Esophagus muscularis mucosa (tissue), 4 donors: ENCODE measurements at regions not wholly inside any gene's neighbourhood (a gene's known extent, or its start where the extent isn't known, plus 50 kb on each side); places are given as distances from the start of the nearest gene placed in this dataset.

ENCODE experiments used
- CTCF ChIP-seq, 3 experiments: fragments of 200-600 bp in 2 of 3; fragments of 450-650 bp in 1 of 3; sonication (generic) in 2 of 3; IDR thresholded peaks; one replicate each; pipeline ENCODE4 v1.5.1; 2017 to 2019; ENCODE audit warnings: antibody characterized with exemption in 3 of 3, mild to moderate bottlenecking in 2 of 3, moderate library complexity in 1 of 3
- EP300 ChIP-seq: sonication (generic); formaldehyde crosslinking; IDR thresholded peaks from one replicate; pipeline ENCODE4 v1.6.1; 2017; ENCODE audit warnings: antibody characterized with exemption
- POLR2A ChIP-seq: fragments of 450-650 bp; IDR thresholded peaks from one replicate; pipeline ENCODE4 v1.6.1; 2017; ENCODE audit warnings: antibody characterized with exemption, moderate library complexity, mild to moderate bottlenecking, low read depth
- POLR2AphosphoS5 ChIP-seq, 2 donors: sonication (generic); formaldehyde crosslinking; IDR thresholded peaks; one replicate each; pipeline ENCODE4 v1.6.1; 2017; ENCODE audit warnings: antibody characterized with exemption in 2 of 2

- TF ChIP-seq CTCF (IDR thresholded peaks at IDR 0.05) = no peak
- no peak for TF ChIP-seq POLR2A
- no peak for TF ChIP-seq EP300
- no peak for TF ChIP-seq POLR2AphosphoS5 (IDR thresholded peaks at IDR 0.05)
Measured at GRCh38 chr6:92275150-92275549, 1144.2 kb downstream of the EPHA7 start.
